ENCODE measurements at regions not wholly inside any gene's neighbourhood (a gene's known extent, or its start where the extent isn't known, plus 50 kb on each side); places are given as distances from the start of the nearest gene placed in this dataset.
"Not testable (repeated sequence)": the region's sequence is repeated elsewhere in the genome, so short reads cannot be mapped to it uniquely, and the experiment has no call there.

- TF ChIP-seq CTCF (conservative IDR thresholded peaks at IDR 0.05; ENCODE audit: low read depth, low read length), result peak; percentile 11; the same call in 1 of the 2 replicates
- peak; percentile 60 for TF ChIP-seq POLR2A (IDR thresholded peaks at IDR 0.05; ENCODE audit: low read depth, low read length)
- Histone ChIP-seq H4K91ac (ENCODE audit: insufficient read depth, low read depth, low read length) (peak overlapping the region; percentile 68; the same call in 1 of the 2 replicates), H4K8ac (ENCODE audit: low read depth in 2 of 2, low read length in 2 of 2) (peak overlapping the region; percentile 85 to 93), H3K4me2 (ENCODE audit: low read depth, low read length) (peak overlapping the region; percentile 78), H3K27ac (ENCODE audit: insufficient read depth, low read length) (peak overlapping the region; percentile 65), H3K9ac (ENCODE audit: low read depth, low read length) (peak overlapping the region; percentile 84), H3K56ac (ENCODE audit: extremely low read depth, insufficient read depth, low read length) (peak overlapping the region; percentile 39), H2BK5ac (ENCODE audit: low read depth, low read length, poor library complexity, severe bottlenecking) (peak overlapping the region; percentile 9), H4K5ac (ENCODE audit: low read depth, low read length) (peak overlapping the region; percentile 40; the same call in 1 of the 2 replicates), H3K4ac (ENCODE audit: low read depth, low read length) (peak overlapping the region; percentile 83), H3K14ac (replicated peaks; ENCODE audit: low read depth, low read length) (peak overlapping the region; percentile 78; the same call in 1 of the 2 replicates), H3K4me3 (ENCODE audit: insufficient read depth, low read depth, low read length) (peak overlapping the region; percentile 45), H2AFZ (replicated peaks; ENCODE audit: low read length, poor library complexity) (peak overlapping the region; percentile 75), H3K23ac (ENCODE audit: low read depth, low read length) (peak overlapping the region; percentile 80), H2AK5ac (ENCODE audit: low read depth, low read length) (peak overlapping the region; percentile 50; the same call in 1 of the 2 replicates)
- in situ Hi-C loops (cut with MboI; ENCODE audit: low sequenced_read_pairs); H2BK15ac ChIP-seq (ENCODE audit: low read depth, low read length); H2AK9ac ChIP-seq (replicated peaks; ENCODE audit: low read depth, low read length, poor library complexity); H3K79me1 ChIP-seq (ENCODE audit: low read depth in 1 of 2, low read length in 2 of 2); CTCF ChIA-PET; intact Hi-C loops (cut with micrococcal nuclease); H4K20me1 ChIP-seq (ENCODE audit: insufficient read depth, low read length); H3K9me1 ChIP-seq (ENCODE audit: insufficient read depth, low read length); dilution Hi-C loops (cut with HindIII; ENCODE audit: low sequenced_read_pairs, unreplicated experiment); BruUV-seq (replicated peaks); H2BK120ac ChIP-seq (ENCODE audit: low read depth, low read length); H3K36me3 ChIP-seq (ENCODE audit: control insufficient read depth, insufficient read depth, low read length); H3K27me3 ChIP-seq (ENCODE audit: control insufficient read depth, insufficient read depth, low read length); H3K9me3 ChIP-seq (ENCODE audit: control insufficient read depth, insufficient read depth, low read length); H2BK20ac ChIP-seq (ENCODE audit: low read depth, low read length); POLR2A ChIA-PET (ENCODE audit: unreplicated experiment); H3K4me1 ChIP-seq (ENCODE audit: control insufficient read depth, insufficient read depth, low read length); H3K18ac ChIP-seq (ENCODE audit: low read depth, low read length): not testable (repeated sequence)
- ATAC-seq (ENCODE audit: low read depth) (peak; percentile 98), DNase-seq (peak; percentile 76)
- WGBS, 2 experiments (ENCODE audit: extremely low coverage in 2 of 2, insufficient read length in 1 of 2), result 6% methylated on average over 43 of the region's 63 CpGs; no CpG with 5 or more reads in 1 of the 2 experiments
Observed at GRCh38 chr9:62801961-62802718, 1612.3 kb downstream of the SPATA31A7 start.

- H3K4ac ChIP-seq (ENCODE audit: low read depth, low read length); H2BK15ac ChIP-seq (ENCODE audit: low read depth, low read length); POLR2A ChIA-PET (ENCODE audit: unreplicated experiment); H3K4me2 ChIP-seq (ENCODE audit: low read depth, low read length); H3K36me3 ChIP-seq (ENCODE audit: control insufficient read depth, insufficient read depth, low read length); DNase-seq; H3K56ac ChIP-seq (ENCODE audit: extremely low read depth, insufficient read depth, low read length); dilution Hi-C loops (cut with HindIII; ENCODE audit: low sequenced_read_pairs, unreplicated experiment); H3K9me1 ChIP-seq (ENCODE audit: insufficient read depth, low read length); H4K5ac ChIP-seq (ENCODE audit: low read depth, low read length); H3K79me1 ChIP-seq (ENCODE audit: low read depth in 1 of 2, low read length in 2 of 2); H4K20me1 ChIP-seq (ENCODE audit: insufficient read depth, low read length); H3K23ac ChIP-seq (ENCODE audit: low read depth, low read length); BruUV-seq (replicated peaks); H2BK5ac ChIP-seq (ENCODE audit: low read depth, low read length, poor library complexity, severe bottlenecking); H3K18ac ChIP-seq (ENCODE audit: low read depth, low read length); H4K91ac ChIP-seq (ENCODE audit: insufficient read depth, low read depth, low read length); H2BK120ac ChIP-seq (ENCODE audit: low read depth, low read length); H2BK20ac ChIP-seq (ENCODE audit: low read depth, low read length); intact Hi-C loops (cut with micrococcal nuclease); H2AK9ac ChIP-seq (replicated peaks; ENCODE audit: low read depth, low read length, poor library complexity); H3K4me1 ChIP-seq (ENCODE audit: control insufficient read depth, insufficient read depth, low read length); H3K27me3 ChIP-seq (ENCODE audit: control insufficient read depth, insufficient read depth, low read length); H2AK5ac ChIP-seq (ENCODE audit: low read depth, low read length); H3K9me3 ChIP-seq (ENCODE audit: control insufficient read depth, insufficient read depth, low read length); H3K14ac ChIP-seq (replicated peaks; ENCODE audit: low read depth, low read length); H3K27ac ChIP-seq (ENCODE audit: insufficient read depth, low read length); CTCF ChIA-PET; ATAC-seq (ENCODE audit: low read depth); in situ Hi-C loops (cut with MboI; ENCODE audit: low sequenced_read_pairs): not testable (repeated sequence)
- Histone ChIP-seq H4K8ac (ENCODE audit: low read depth in 2 of 2, low read length in 2 of 2) (0 out of 4 replicates have a peak overlapping the region, but pooled peaks of 1 of the 2 experiments have one; percentile 93), H3K4me3 (ENCODE audit: insufficient read depth, low read depth, low read length) (peak overlapping the region; percentile 45; the same call in 1 of the 2 replicates), H2AFZ (replicated peaks; ENCODE audit: low read length, poor library complexity) (peak overlapping the region; percentile 75), H3K9ac (ENCODE audit: low read depth, low read length) (peak overlapping the region; percentile 84; the same call in 1 of the 2 replicates)
- WGBS, 2 experiments (ENCODE audit: extremely low coverage in 2 of 2, insufficient read length in 1 of 2), result no CpG with 5 or more reads among the region's 9 CpGs
Observed at GRCh38 chr9:62802719-62803079, 1612.9 kb downstream of the SPATA31A7 start.

Data from IMR-90 (cell line).